ENCODE measurements at regions not wholly inside any gene's neighbourhood (a gene's known extent, or its start where the extent isn't known, plus 50 kb on each side); places are given as distances from the start of the nearest gene placed in this dataset.

DNA sequence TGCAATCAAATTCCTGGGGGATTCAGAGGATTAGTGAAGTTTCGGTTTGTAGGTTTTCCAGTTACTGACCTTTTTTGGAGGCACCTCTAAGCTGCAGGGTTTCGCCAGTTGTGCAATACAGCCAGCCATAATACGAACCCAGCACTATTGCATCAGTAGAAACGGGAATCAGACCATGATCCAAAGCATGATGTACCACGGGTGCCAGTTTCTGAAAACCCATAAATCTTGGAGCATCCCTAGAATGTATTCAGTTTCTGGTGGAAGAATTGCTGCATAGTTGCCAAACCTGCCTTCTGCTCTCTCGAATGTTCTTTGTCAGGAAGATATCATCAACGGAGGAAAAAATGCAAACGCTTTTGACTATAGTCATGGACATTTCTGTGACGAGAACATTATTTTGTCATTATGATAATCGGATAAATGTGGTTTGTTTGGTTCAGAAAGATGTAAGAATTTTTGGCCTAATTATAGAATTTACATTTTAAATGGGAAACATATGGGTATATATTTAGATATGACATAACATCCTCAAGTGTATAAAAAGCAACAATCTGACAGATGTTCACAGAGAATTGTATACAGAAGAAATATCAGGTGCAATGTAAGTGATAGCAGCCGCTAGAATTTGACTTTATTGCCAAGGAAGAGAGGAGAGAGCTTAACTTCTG, 186.2 kb upstream of the PRKCQ start:
- TF ChIP-seq, protein P1, sequence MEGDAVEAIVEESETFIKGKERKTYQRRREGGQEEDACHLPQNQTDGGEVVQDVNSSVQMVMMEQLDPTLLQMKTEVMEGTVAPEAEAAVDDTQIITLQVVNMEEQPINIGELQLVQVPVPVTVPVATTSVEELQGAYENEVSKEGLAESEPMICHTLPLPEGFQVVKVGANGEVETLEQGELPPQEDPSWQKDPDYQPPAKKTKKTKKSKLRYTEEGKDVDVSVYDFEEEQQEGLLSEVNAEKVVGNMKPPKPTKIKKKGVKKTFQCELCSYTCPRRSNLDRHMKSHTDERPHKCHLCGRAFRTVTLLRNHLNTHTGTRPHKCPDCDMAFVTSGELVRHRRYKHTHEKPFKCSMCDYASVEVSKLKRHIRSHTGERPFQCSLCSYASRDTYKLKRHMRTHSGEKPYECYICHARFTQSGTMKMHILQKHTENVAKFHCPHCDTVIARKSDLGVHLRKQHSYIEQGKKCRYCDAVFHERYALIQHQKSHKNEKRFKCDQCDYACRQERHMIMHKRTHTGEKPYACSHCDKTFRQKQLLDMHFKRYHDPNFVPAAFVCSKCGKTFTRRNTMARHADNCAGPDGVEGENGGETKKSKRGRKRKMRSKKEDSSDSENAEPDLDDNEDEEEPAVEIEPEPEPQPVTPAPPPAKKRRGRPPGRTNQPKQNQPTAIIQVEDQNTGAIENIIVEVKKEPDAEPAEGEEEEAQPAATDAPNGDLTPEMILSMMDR (IDR thresholded peaks at IDR 0.05 in 8 of 11, conservative IDR thresholded peaks at IDR 0.05 in 3 of 11): no peak
- TF ChIP-seq POLR2A (IDR thresholded peaks at IDR 0.05): no peak
